ENCODE measurements at regions not wholly inside any gene's neighbourhood (a gene's known extent, or its start where the extent isn't known, plus 50 kb on each side); places are given as distances from the start of the nearest gene placed in this dataset.

GRCh38 chr1:230507236-230507635, 81.1 kb upstream of the PGBD5 start:
- no peak for TF ChIP-seq CTCF (IDR thresholded peaks at IDR 0.05; ENCODE audit: low read depth, low read length)
- DNase-seq (ENCODE audit: extremely low read depth, low read depth): no peak

DNA sequence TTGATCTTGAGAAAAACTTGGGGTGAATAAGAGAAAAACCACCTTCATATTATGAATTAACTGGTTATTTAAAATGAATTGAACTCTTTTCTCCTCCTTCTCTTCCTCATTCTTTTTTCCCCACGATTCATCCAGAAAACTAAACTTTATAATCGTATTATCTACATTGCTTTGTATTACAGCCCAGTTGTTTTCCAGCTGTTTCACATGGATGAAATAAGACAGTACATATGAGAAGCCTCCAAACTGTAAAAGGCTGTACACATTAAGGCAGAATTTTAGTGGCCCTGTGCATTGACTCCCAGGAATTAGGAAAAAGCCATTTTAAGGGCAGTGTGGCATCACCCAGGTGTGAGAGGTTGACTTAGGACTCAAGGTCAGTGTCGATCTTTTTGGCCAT, 80.3 kb upstream of the PGBD5 start:
- TF ChIP-seq CTCF (IDR thresholded peaks at IDR 0.05; ENCODE audit: low read depth, low read length): no peak

GRCh38 chr1:230504310-230504709, 78.2 kb upstream of the PGBD5 start:
- no peak for DNase-seq (ENCODE audit: extremely low read depth, low read depth)
- TF ChIP-seq CTCF (IDR thresholded peaks at IDR 0.05; ENCODE audit: low read depth, low read length): no peak

More for the DNA sequence above, 80.3 kb upstream of the PGBD5 start:
- no peak for DNase-seq (ENCODE audit: extremely low read depth, low read depth)

DNA sequence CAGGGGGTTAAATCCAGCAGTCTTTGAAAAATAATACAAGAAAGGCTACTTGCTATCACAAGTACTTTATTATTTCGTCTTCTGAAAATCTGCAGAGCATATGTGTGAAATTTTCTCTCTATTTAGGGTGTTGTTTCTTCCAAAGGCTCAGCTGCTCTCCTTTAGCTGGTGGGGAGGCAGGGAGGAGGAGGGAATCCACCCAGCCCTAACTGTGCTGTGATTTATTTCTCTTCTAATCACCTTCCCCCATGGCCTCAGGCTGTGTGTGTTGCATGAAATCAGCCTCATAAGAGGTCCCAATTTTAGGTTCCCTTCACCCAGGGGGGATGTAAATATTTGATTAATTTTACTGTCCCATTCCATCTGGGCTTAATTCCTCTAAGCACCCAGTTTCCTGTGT, 77.6 kb upstream of the PGBD5 start:
- no peak for DNase-seq (ENCODE audit: extremely low read depth, low read depth)
- no peak for TF ChIP-seq CTCF (IDR thresholded peaks at IDR 0.05; ENCODE audit: low read depth, low read length)

DNA sequence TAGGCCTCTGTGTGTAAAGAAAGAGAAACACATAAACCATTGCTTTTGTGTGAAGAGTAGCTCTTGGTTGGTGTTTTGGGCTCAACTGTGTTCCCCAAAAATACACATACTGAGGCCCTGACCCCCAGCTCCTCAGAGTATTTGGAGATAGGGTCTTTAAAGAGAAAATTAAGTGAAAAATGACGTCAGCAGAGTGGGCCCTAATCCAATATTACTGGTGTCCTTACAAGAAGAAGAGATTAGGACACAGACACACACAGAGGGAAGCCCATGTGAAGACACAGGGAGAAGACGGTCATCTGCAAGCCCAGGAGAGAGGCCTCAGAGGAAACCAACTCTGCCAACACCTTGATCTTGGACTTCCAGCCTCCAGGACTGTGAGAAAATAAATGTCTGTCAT, 76.9 kb upstream of the PGBD5 start:
- DNase-seq (ENCODE audit: extremely low read depth, low read depth): no peak

GRCh38 chr1:230502306-230502705, 76.2 kb upstream of the PGBD5 start:
- no peak for TF ChIP-seq CTCF (IDR thresholded peaks at IDR 0.05; ENCODE audit: low read depth, low read length)

More for the DNA sequence above, 76.9 kb upstream of the PGBD5 start:
- TF ChIP-seq CTCF (IDR thresholded peaks at IDR 0.05; ENCODE audit: low read depth, low read length): no peak

GRCh38 chr1:230501849-230502248, 75.7 kb upstream of the PGBD5 start:
- no peak for TF ChIP-seq CTCF (IDR thresholded peaks at IDR 0.05; ENCODE audit: low read depth, low read length)

More at GRCh38 chr1:230502306-230502705, 76.2 kb upstream of the PGBD5 start:
- DNase-seq (ENCODE audit: extremely low read depth, low read depth): no peak

More at GRCh38 chr1:230501849-230502248, 75.7 kb upstream of the PGBD5 start:
- DNase-seq (ENCODE audit: extremely low read depth, low read depth): no peak

All from AG09319 (cell line).